GM12878 (cell line): ENCODE measurements at regions not wholly inside any gene's neighbourhood (a gene's known extent, or its start where the extent isn't known, plus 50 kb on each side); places are given as distances from the start of the nearest gene placed in this dataset.

Experiments
- ATAC-seq: fragments of 200-7000 bp; cut with Tn5 transposase; 3 replicates; pipeline ENCODE4 v1.9.1; 2020; ENCODE audit warnings: mild to moderate bottlenecking, moderate library complexity
- BruUV-seq: library from RNA; stranded (reverse); fragments of 400-500 nt; replicated peaks from 2 replicates; lab custom pipeline; 2021; lab: Mats Ljungman, UMichigan
- CTCF ChIA-PET: fragments of 300-600 bp; sonication (Branson Sonifier 250); formaldehyde crosslinking; extraction: SDS; loops from one replicate; lab custom pipeline; 2021; ENCODE audit warnings: inconsistent platforms; lab: Yijun Ruan, JAX
- POLR2A ChIA-PET: fragments of 350-600 bp; formaldehyde crosslinking; extraction: SDS; loops from one replicate; lab custom pipeline; 2021; ENCODE audit warnings: inconsistent platforms; lab: Charles Lee
- RAD21 ChIA-PET: fragments of 300-600 bp; sonication (Branson Sonifier 250); formaldehyde crosslinking; loops from one replicate; lab custom pipeline; 2023; ENCODE audit warnings: antibody characterized with exemption; ENCODE audit not compliant: unreplicated experiment; lab: Charles Lee
- SMC1A ChIA-PET: fragments of 300-600 bp; sonication (Branson Sonifier 250); formaldehyde crosslinking; loops from one replicate; lab custom pipeline; 2023; ENCODE audit not compliant: unreplicated experiment, uncharacterized antibody; lab: Charles Lee
- DNase-seq: peaks from one replicate; pipeline ENCODE4 v3.0.0-alpha.2; 2011; ENCODE audit warnings: low read depth, low spot score
- FAIRE-seq: peaks from 3 replicates; lab custom pipeline; 2011; peaks lifted over from hg19 to GRCh38; lab: Jason Lieb, UNC
- H2AFZ ChIP-seq: 2 replicates; pipeline ENCODE4 v1.6.0; 2011; ENCODE audit warnings: low read depth, low read length, control low read depth; ENCODE audit not compliant: control insufficient read depth
- H3K27ac ChIP-seq: 2 replicates; pipeline ENCODE4 v1.5.1; 2011; ENCODE audit warnings: control low read depth; ENCODE audit not compliant: control insufficient read depth, insufficient read depth
- H3K27me3 ChIP-seq, 2 experiments: replicated peaks in 1 of 2; 2 replicates each; pipeline versions ENCODE4 v1.6.0 to v1.6.1; 2011; ENCODE audit warnings: low read length in 1 of 2; ENCODE audit not compliant: control insufficient read depth in 2 of 2, insufficient read depth in 2 of 2
- H3K36me3 ChIP-seq, 2 experiments: 2 replicates each; pipeline ENCODE4 v1.5.1; 2011; ENCODE audit warnings: low read length in 1 of 2; ENCODE audit not compliant: control insufficient read depth in 2 of 2, insufficient read depth in 2 of 2
- H3K4me1 ChIP-seq: 2 replicates; pipeline ENCODE4 v1.6.1; 2011; ENCODE audit warnings: mild to moderate bottlenecking, low read length, moderate library complexity, mixed read lengths; ENCODE audit not compliant: control insufficient read depth, insufficient read depth
- H3K4me2 ChIP-seq: 2 replicates; pipeline ENCODE4 v1.6.0; 2011; ENCODE audit warnings: control low read depth; ENCODE audit not compliant: control insufficient read depth, insufficient read depth
- H3K4me3 ChIP-seq: fragments of 200-600 bp; sonication (generic); 2 replicates; pipeline ENCODE4 v1.5.1; 2016
- H3K79me2 ChIP-seq: 2 replicates; pipeline ENCODE4 v1.6.0; 2011; ENCODE audit warnings: low read length; ENCODE audit not compliant: control insufficient read depth, insufficient read depth
- H3K9ac ChIP-seq: 2 replicates; pipeline ENCODE4 v1.8.0; 2011; ENCODE audit warnings: low read length, control low read depth, mixed read lengths; ENCODE audit not compliant: control insufficient read depth, insufficient read depth
- H3K9me3 ChIP-seq: replicated peaks from 3 replicates; pipeline ENCODE4 v1.5.1; 2011; ENCODE audit warnings: mild to moderate bottlenecking, low read length; ENCODE audit not compliant: control insufficient read depth, insufficient read depth
- H4K20me1 ChIP-seq: 2 replicates; pipeline ENCODE4 v1.6.0; 2011; ENCODE audit not compliant: control insufficient read depth, insufficient read depth
- ATF7 ChIP-seq: fragments of 450-650 bp; IDR thresholded peaks from 2 replicates; pipeline ENCODE4 v1.6.1; 2016; ENCODE audit warnings: low read depth, mild to moderate bottlenecking
- DPF2 ChIP-seq: fragments of 450-650 bp; IDR thresholded peaks from 2 replicates; pipeline ENCODE4 v1.6.1; 2017; ENCODE audit warnings: mild to moderate bottlenecking
- IKZF1 ChIP-seq: fragments of 450-650 bp; conservative IDR thresholded peaks from 2 replicates; pipeline ENCODE4 v1.6.1; 2017; ENCODE audit warnings: antibody characterized with exemption, mild to moderate bottlenecking
- JUNB ChIP-seq: IDR thresholded peaks from 2 replicates; pipeline ENCODE4 v1.6.1; 2016; ENCODE audit warnings: antibody characterized with exemption, mild to moderate bottlenecking
- LARP7 ChIP-seq: fragments of 450-650 bp; IDR thresholded peaks from 2 replicates; pipeline ENCODE4 v1.6.1; 2017; ENCODE audit warnings: mild to moderate bottlenecking
- PBX3 ChIP-seq: IDR thresholded peaks from 2 replicates; pipeline ENCODE4 v1.6.1; 2011; ENCODE audit warnings: mild to moderate bottlenecking, low read depth, low read length, moderate library complexity; ENCODE audit not compliant: insufficient replicate concordance
- REST ChIP-seq: IDR thresholded peaks from 2 replicates; pipeline ENCODE4 v1.6.1; 2012; ENCODE audit warnings: mild to moderate bottlenecking, low read depth, low read length
- SKIL ChIP-seq: fragments of 450-650 bp; IDR thresholded peaks from 2 replicates; pipeline ENCODE4 v1.6.1; 2017; ENCODE audit warnings: mild to moderate bottlenecking, low read depth, inconsistent platforms; ENCODE audit not compliant: poor library complexity, severe bottlenecking
- SRF ChIP-seq, 2 experiments: IDR thresholded peaks; 2 replicates each; pipeline ENCODE4 v1.6.1; 2011; ENCODE audit warnings: low read depth in 2 of 2, low read length in 2 of 2, mild to moderate bottlenecking in 1 of 2, moderate library complexity in 1 of 2
- ZBED1 ChIP-seq: IDR thresholded peaks from 2 replicates; pipeline ENCODE4 v1.6.1; 2016; ENCODE audit warnings: borderline replicate concordance
- ZNF687 ChIP-seq: fragments of 450-650 bp; IDR thresholded peaks from 2 replicates; pipeline ENCODE4 v1.6.1; 2017; ENCODE audit warnings: mild to moderate bottlenecking, moderate library complexity
- WGBS: methylation state at CpG from one replicate; pipeline ENCODE4 v1.1.6; 2016; ENCODE audit warnings: low lambda C conversion rate; ENCODE audit not compliant: insufficient replicate concordance, insufficient coverage; ENCODE audit errors: missing lambda C conversion rate; 5-methylcytosine and 5-hydroxymethylcytosine counted together
- in situ Hi-C: fragments of 300-500 bp; cut with MboI; formaldehyde crosslinking; loops from 9 replicates; pipeline ENCODE4 v1.14.3; 2018; ENCODE audit warnings: mixed read lengths
- intact Hi-C: fragments of 100-400 bp; cut with micrococcal nuclease; formaldehyde crosslinking; loops from one replicate; pipeline ENCODE4 v1.14.2; 2022; ENCODE audit not compliant: unreplicated experiment

- TF ChIP-seq PBX3 (no peak), LARP7 (no peak), SKIL (no peak), IKZF1 (no peak)
Measured at GRCh38 chr12:24021164-24021502, 71.7 kb upstream of the SOX5 start (continued).

GRCh38 chr12:24020397-24021163 is 71.1 kb upstream of the SOX5 start:
- Histone ChIP-seq H2AFZ (no peak overlapping the region), H3K27ac (no peak overlapping the region), H3K79me2 (no peaks in the 10 kb centered on the region), H3K36me3 (no peaks in the 10 kb centered on the region), H3K4me2 (no peak overlapping the region), H4K20me1 (no peaks in the 10 kb centered on the region), H3K4me1 (no peaks in the 10 kb centered on the region), H3K27me3 (no peaks in the 10 kb centered on the region; a peak in 1 of 4 replicates), H3K4me3 (no peak overlapping the region), H3K9ac (no peak overlapping the region), H3K9me3 (no peaks in the 10 kb centered on the region)
- SMC1A ChIA-PET: interaction anchor here (1.2 to 1.6 kb wide), 2 partner anchors 9 to 11 kb away, joined by 4 read pairs; no protein-coding TSS in a partner anchor
- intact Hi-C loops: no loop called here
- RAD21 ChIA-PET: no interaction called here
- POLR2A ChIA-PET: no interaction called here
- FAIRE-seq (no peak), DNase-seq (no peak), ATAC-seq (no peak)
- CTCF ChIA-PET: no interaction called here
- WGBS: 59% methylated on average over 11 of the region's 11 CpGs
- in situ Hi-C loops: no loop called here
- no TSS peak for BruUV-seq
- no peak for TF ChIP-seq DPF2
- TF ChIP-seq ZNF687: no peak
- no peak for TF ChIP-seq ATF7
- no peak for TF ChIP-seq REST
- TF ChIP-seq JUNB: no peak
- TF ChIP-seq SRF (IDR thresholded peaks at IDR 0.05; ENCODE audit: low read depth in 2 of 2, low read length in 2 of 2): no peak
- TF ChIP-seq ZBED1: no peak
